H9 (cell line): ENCODE measurements at regions not wholly inside any gene's neighbourhood (a gene's known extent, or its start where the extent isn't known, plus 50 kb on each side); places are given as distances from the start of the nearest gene placed in this dataset.

Source experiments
- DNase-seq: peaks from one replicate; pipeline ENCODE4 v3.0.0-alpha.2; 2017
- H2AFZ ChIP-seq: one replicate; pipeline ENCODE4 v1.6.1; 2013; ENCODE audit warnings: mild to moderate bottlenecking, low read length, control low read depth, moderate library complexity
- H2AK5ac ChIP-seq: 2 replicates; pipeline ENCODE4 v1.6.1; 2013; ENCODE audit warnings: low read length, control low read depth, mixed read lengths; ENCODE audit not compliant: insufficient read length
- H2BK120ac ChIP-seq: one replicate; pipeline ENCODE4 v1.6.1; 2013; ENCODE audit warnings: low read depth, mild to moderate bottlenecking, low read length, control low read depth, inconsistent platforms; ENCODE audit not compliant: poor library complexity, severe bottlenecking
- H2BK12ac ChIP-seq: 2 replicates; pipeline ENCODE4 v1.6.1; 2013; ENCODE audit warnings: low read length, control low read depth, mixed read lengths, low read depth; ENCODE audit not compliant: insufficient read length
- H2BK15ac ChIP-seq: 2 replicates; pipeline ENCODE4 v1.6.1; 2013; ENCODE audit warnings: low read depth, low read length, control low read depth
- H2BK20ac ChIP-seq: one replicate; pipeline ENCODE4 v1.6.1; 2013; ENCODE audit warnings: low read depth, mild to moderate bottlenecking, low read length, control low read depth, inconsistent platforms; ENCODE audit not compliant: poor library complexity, severe bottlenecking
- H2BK5ac ChIP-seq: 2 replicates; pipeline ENCODE4 v1.6.1; 2013; ENCODE audit warnings: low read length, control low read depth, mixed read lengths; ENCODE audit not compliant: insufficient read length
- H3K14ac ChIP-seq: 2 replicates; pipeline ENCODE4 v1.6.1; 2013; ENCODE audit warnings: low read length, control low read depth; ENCODE audit not compliant: insufficient read depth
- H3K18ac ChIP-seq: 2 replicates; pipeline ENCODE4 v1.6.1; 2013; ENCODE audit warnings: low read depth, mild to moderate bottlenecking, mixed read lengths, low read length, control low read depth; ENCODE audit not compliant: insufficient read length
- H3K23ac ChIP-seq: 2 replicates; pipeline ENCODE4 v1.6.1; 2013; ENCODE audit warnings: low read length, control low read depth, mixed read lengths, low read depth; ENCODE audit not compliant: insufficient read length
- H3K23me2 ChIP-seq: 2 replicates; pipeline ENCODE4 v1.6.1; 2013; ENCODE audit warnings: low read depth, mild to moderate bottlenecking, mixed read lengths, low read length, control low read depth; ENCODE audit not compliant: insufficient read length, poor library complexity, severe bottlenecking
- H3K27ac ChIP-seq: 2 replicates; pipeline ENCODE4 v1.5.1; 2013; ENCODE audit warnings: low read length, control low read depth, mixed read lengths, low read depth; ENCODE audit not compliant: insufficient read length
- H3K27me3 ChIP-seq: 2 replicates; pipeline ENCODE4 v1.6.1; 2013; ENCODE audit warnings: low read length, control low read depth, inconsistent platforms; ENCODE audit not compliant: insufficient read depth
- H3K4ac ChIP-seq: 2 replicates; pipeline ENCODE4 v1.6.1; 2013; ENCODE audit warnings: low read depth, mild to moderate bottlenecking, control low read depth, inconsistent platforms, low read length, moderate library complexity
- H3K4me1 ChIP-seq: 2 replicates; pipeline ENCODE4 v1.6.1; 2013; ENCODE audit warnings: low read length, control low read depth, inconsistent platforms; ENCODE audit not compliant: insufficient read depth
- H3K4me2 ChIP-seq: 2 replicates; pipeline ENCODE4 v1.6.1; 2013; ENCODE audit warnings: low read length, control low read depth, mixed read lengths; ENCODE audit not compliant: insufficient read length, insufficient read depth
- H3K56ac ChIP-seq: 2 replicates; pipeline ENCODE4 v1.6.1; 2013; ENCODE audit warnings: low read depth, mild to moderate bottlenecking, mixed read lengths, low read length, control low read depth; ENCODE audit not compliant: insufficient read length
- H3K79me1 ChIP-seq: 2 replicates; pipeline ENCODE4 v1.6.1; 2013; ENCODE audit warnings: low read depth, mild to moderate bottlenecking, moderate library complexity, low read length, control low read depth, inconsistent platforms; ENCODE audit not compliant: insufficient read depth, poor library complexity, severe bottlenecking
- H3K79me2 ChIP-seq: 2 replicates; pipeline ENCODE4 v1.6.1; 2013; ENCODE audit warnings: low read length, control low read depth, inconsistent platforms; ENCODE audit not compliant: insufficient read depth
- H3K9ac ChIP-seq: 2 replicates; pipeline ENCODE4 v1.6.1; 2013; ENCODE audit warnings: low read length, control low read depth, mixed read lengths; ENCODE audit not compliant: insufficient read length; ENCODE audit errors: extremely low read depth
- H3K9me3 ChIP-seq: one replicate; pipeline ENCODE4 v1.6.1; 2013; ENCODE audit warnings: low read depth, low read length, inconsistent platforms; ENCODE audit not compliant: control insufficient read depth
- H3T11ph ChIP-seq: one replicate; pipeline ENCODE4 v1.6.1; 2013; ENCODE audit warnings: mild to moderate bottlenecking, low read length, control low read depth, inconsistent platforms
- H4K20me1 ChIP-seq: one replicate; pipeline ENCODE4 v1.6.1; 2013; ENCODE audit not compliant: control insufficient read depth, insufficient read length, insufficient read depth
- H4K5ac ChIP-seq: 2 replicates; pipeline ENCODE4 v1.6.1; 2013; ENCODE audit warnings: low read depth, mild to moderate bottlenecking, mixed read lengths, low read length, control low read depth; ENCODE audit not compliant: insufficient read length
- H4K8ac ChIP-seq: replicated peaks from 2 replicates; pipeline ENCODE4 v1.6.1; 2013; ENCODE audit warnings: low read length, control low read depth, mixed read lengths, low read depth; ENCODE audit not compliant: insufficient read length
- H4K91ac ChIP-seq: 2 replicates; pipeline ENCODE4 v1.6.1; 2013; ENCODE audit warnings: low read depth, mild to moderate bottlenecking, moderate library complexity, mixed read lengths, low read length, control low read depth; ENCODE audit not compliant: insufficient read length
- H3K27ac Mint-ChIP-seq, 3 experiments: 2 replicates in 2 of 3; 3 replicates in 1 of 3; pipeline ENCODE4 v1.8.0; 2020 to 2021; ENCODE audit warnings: mixed read lengths in 3 of 3, mild to moderate bottlenecking in 1 of 3, moderate library complexity in 1 of 3
- H3K27me3 Mint-ChIP-seq: 2 replicates; pipeline ENCODE4 v1.8.0; 2021; ENCODE audit warnings: low read depth, mild to moderate bottlenecking, moderate library complexity, mixed read lengths
- H3K36me3 Mint-ChIP-seq, 3 experiments: 2 replicates in 2 of 3; 3 replicates in 1 of 3; pipeline ENCODE4 v1.8.0; 2020 to 2021; ENCODE audit warnings: low read depth in 3 of 3, mixed read lengths in 3 of 3; ENCODE audit not compliant: insufficient read depth in 1 of 3
- H3K4me1 Mint-ChIP-seq, 2 experiments: 2 replicates each; pipeline ENCODE4 v1.8.0; 2020; ENCODE audit warnings: mixed read lengths in 2 of 2
- H3K4me3 Mint-ChIP-seq, 2 experiments: 2 replicates in 1 of 2; 3 replicates in 1 of 2; pipeline ENCODE4 v1.8.0; 2020 to 2021; ENCODE audit warnings: mild to moderate bottlenecking in 2 of 2, mixed read lengths in 2 of 2, moderate library complexity in 1 of 2
- H3K9me3 Mint-ChIP-seq, 2 experiments: 2 replicates in 1 of 2; 3 replicates in 1 of 2; pipeline ENCODE4 v1.8.0; 2020; ENCODE audit warnings: mild to moderate bottlenecking in 2 of 2, mixed read lengths in 2 of 2, moderate library complexity in 1 of 2
- CTCF ChIP-seq: fragments of 200-600 bp; sonication (generic); conservative IDR thresholded peaks from 3 replicates; pipeline ENCODE4 v1.8.0; 2021; ENCODE audit warnings: antibody characterized with exemption, mild to moderate bottlenecking
- WGBS: extraction: QIAGEN DNeasy Blood & Tissue Kit; methylation state at CpG from one replicate; pipeline ENCODE4 v1.1.7; 2013; ENCODE audit warnings: missing lambda C conversion rate, low lambda C conversion rate, mixed read lengths; ENCODE audit not compliant: insufficient read length; ENCODE audit errors: extremely low coverage; 5-methylcytosine and 5-hydroxymethylcytosine counted together

DNA sequence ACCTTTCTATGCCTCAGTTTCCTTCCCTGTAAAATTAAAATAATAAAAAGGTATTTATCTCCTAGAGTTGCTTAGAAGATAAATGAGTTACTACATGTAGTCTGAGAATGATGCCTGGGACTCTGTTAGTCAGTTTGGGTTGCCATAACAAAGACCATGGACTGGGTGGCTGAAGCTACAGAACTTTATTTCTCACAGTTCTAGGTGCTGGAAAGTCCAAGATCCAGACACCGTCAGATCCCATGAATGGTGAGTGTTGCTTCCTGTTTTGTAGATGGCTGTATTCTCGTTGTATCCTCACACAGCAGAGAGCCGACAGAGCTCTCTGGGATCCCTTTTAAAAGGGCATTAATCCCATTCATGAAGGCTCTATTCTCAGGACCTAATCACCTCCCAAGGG lies 64.0 kb upstream of the LTA4H start:
- no peak overlapping the region for H3K27ac ChIP-seq
- Mint-ChIP-seq H3K27ac (no peak overlapping the region), H3K4me3 (no peak overlapping the region), H3K27me3 (peaks cover 2% of the 10 kb centered on the region; the same call in 1 of the 2 replicates), H3K9me3 (no peaks in the 10 kb centered on the region), H3K4me1 (peaks cover 5 to 6% of the 10 kb centered on the region in 2 experiments), H3K36me3 (no peaks in the 10 kb centered on the region)
- H3K9ac ChIP-seq = no peak overlapping the region
- DNase-seq = no peak
- no peak overlapping the region for H3T11ph ChIP-seq
- H2BK120ac ChIP-seq = no peak overlapping the region
- H3K27me3 ChIP-seq = no peaks in the 10 kb centered on the region
- H4K91ac ChIP-seq = no peak overlapping the region
- no peak overlapping the region for H2BK12ac ChIP-seq
- H3K23me2 ChIP-seq = no peaks in the 10 kb centered on the region
- TF ChIP-seq CTCF = no peak
- no peak overlapping the region for H3K4me2 ChIP-seq
- H3K18ac ChIP-seq = no peak overlapping the region
- H3K79me1 ChIP-seq = no peaks in the 10 kb centered on the region
- H2BK5ac ChIP-seq = no peak overlapping the region
- no peaks in the 10 kb centered on the region for H3K4me1 ChIP-seq
- WGBS = no CpG with 5 or more reads among the region's 3 CpGs
- H3K23ac ChIP-seq = no peak overlapping the region
- no peak overlapping the region for H2BK15ac ChIP-seq
- H2BK20ac ChIP-seq = no peak overlapping the region
- H3K4ac ChIP-seq = no peak overlapping the region
- H2AFZ ChIP-seq = no peak overlapping the region
- H3K9me3 ChIP-seq = no peaks in the 10 kb centered on the region
- no peaks in the 10 kb centered on the region for H3K79me2 ChIP-seq
- no peak overlapping the region for H3K56ac ChIP-seq
- H4K5ac ChIP-seq = no peak overlapping the region
- no peaks in the 10 kb centered on the region for H4K20me1 ChIP-seq
- H4K8ac ChIP-seq = no peak overlapping the region
- no peak overlapping the region for H2AK5ac ChIP-seq
- no peak overlapping the region for H3K14ac ChIP-seq
